ENCODE measurements at regions not wholly inside any gene's neighbourhood (a gene's known extent, or its start where the extent isn't known, plus 50 kb on each side); places are given as distances from the start of the nearest gene placed in this dataset.

DNA sequence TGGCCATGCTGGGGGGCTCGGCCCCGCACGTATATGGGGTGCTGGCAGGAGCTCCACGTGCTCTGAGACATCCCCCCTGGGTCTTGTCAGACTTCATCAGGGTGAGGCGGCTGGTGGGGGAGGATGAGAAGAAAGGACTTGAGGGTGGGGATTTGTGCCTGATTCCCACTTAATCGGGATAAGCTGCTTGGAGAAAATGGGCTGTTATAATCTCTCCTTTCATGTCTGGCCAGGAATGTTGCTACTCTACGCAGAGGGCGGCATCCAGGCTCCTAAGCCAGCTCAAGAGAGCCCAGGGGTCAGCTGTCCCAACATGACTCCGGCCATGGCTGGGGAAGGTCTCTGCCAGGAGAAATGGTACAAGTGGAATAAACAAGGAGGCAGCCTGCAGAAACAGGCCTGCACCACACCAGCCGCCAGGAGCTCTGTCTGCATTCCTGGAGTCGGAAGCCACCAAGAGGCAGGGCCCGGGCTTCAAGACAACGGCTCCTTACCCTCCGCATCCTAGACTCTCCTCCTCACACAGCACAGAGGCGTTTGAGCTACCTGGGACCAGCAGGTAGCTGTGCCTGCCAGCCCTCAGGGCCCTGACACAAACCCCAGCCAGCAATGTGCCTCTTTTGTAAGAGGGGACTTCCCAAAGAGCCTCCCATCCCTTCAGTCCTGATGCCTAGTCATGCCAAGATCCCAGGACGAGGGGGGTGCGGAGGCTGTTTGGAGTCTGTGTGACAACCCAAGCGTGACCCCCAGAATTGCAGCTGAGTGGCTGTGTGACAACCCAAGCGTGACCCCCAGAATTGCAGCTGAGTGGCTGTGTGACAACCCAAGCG, 195.8 kb upstream of the DIO3 start:
- TF ChIP-seq, protein P1, sequence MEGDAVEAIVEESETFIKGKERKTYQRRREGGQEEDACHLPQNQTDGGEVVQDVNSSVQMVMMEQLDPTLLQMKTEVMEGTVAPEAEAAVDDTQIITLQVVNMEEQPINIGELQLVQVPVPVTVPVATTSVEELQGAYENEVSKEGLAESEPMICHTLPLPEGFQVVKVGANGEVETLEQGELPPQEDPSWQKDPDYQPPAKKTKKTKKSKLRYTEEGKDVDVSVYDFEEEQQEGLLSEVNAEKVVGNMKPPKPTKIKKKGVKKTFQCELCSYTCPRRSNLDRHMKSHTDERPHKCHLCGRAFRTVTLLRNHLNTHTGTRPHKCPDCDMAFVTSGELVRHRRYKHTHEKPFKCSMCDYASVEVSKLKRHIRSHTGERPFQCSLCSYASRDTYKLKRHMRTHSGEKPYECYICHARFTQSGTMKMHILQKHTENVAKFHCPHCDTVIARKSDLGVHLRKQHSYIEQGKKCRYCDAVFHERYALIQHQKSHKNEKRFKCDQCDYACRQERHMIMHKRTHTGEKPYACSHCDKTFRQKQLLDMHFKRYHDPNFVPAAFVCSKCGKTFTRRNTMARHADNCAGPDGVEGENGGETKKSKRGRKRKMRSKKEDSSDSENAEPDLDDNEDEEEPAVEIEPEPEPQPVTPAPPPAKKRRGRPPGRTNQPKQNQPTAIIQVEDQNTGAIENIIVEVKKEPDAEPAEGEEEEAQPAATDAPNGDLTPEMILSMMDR (IDR thresholded peaks at IDR 0.05; ENCODE audit: extremely low read depth, missing control alignments), result no peak
- DNase-seq (ENCODE audit: low spot score), result no peak

DNA sequence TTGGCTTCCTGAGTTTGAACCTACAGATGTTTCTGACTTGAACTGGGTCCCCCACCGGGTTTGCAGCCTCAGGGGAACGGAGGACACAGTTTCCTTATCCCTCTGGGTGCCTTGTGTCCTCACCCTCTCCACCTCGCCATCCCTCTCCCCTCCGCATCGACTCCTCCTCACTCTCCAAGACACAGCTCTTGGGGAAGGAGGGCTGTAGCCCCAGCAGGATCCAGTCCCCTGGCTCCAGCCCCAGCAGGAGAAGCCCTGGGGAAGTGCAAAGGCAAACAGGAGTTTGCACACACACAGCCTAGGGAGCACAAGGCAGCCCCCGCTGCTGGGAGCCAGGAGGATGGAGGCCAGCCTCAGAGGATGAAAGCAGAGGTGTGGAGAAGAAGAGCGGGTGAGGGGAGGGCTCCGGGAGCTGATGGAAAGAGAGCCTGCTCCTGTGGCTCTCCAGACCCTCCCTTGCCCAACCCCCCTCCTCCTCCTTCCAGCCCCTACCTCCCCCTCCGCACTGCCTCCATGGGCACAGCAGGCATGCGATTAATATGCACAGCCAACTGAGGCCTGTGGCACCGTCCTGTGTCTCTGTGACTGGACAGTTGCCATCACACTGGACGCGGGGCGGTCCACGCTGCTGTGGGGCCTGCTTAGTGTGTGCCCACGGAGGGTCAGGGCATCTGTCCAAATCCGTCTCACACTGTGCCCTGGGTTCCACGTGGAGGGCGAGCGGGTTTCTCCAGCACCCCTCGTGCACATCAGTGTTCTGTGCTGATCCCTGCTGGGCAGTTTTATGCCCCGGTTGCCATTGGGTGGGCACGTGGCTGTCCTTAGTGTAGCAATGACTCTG, 193.7 kb upstream of the DIO3 start:
- TF ChIP-seq, protein P1 (IDR thresholded peaks at IDR 0.05; ENCODE audit: extremely low read depth, missing control alignments), result no peak

DNA sequence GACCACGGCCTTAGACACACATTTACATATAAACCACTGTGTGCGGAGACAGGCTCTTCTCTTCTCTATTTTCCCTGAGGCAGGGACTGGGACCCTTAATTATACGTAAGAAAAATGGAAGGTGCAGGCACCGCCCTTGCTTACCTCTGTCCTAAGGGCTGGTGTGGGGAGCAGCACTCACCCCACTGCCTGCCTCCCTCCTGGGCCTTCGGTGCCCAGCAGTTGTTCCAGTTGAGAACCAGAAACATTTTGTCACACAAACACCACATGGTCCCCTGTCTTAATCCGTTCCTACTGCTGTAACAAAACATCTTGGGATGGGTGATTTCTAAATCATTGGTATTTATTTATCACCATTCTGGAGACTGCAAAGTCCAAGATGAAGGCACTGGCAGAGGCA, 192.7 kb upstream of the DIO3 start:
- TF ChIP-seq, protein P1 (IDR thresholded peaks at IDR 0.05; ENCODE audit: extremely low read depth, missing control alignments), result no peak
- no peak for DNase-seq (ENCODE audit: low spot score)

More for the DNA sequence above, 193.7 kb upstream of the DIO3 start:
- DNase-seq (ENCODE audit: low spot score), result no peak

DNA sequence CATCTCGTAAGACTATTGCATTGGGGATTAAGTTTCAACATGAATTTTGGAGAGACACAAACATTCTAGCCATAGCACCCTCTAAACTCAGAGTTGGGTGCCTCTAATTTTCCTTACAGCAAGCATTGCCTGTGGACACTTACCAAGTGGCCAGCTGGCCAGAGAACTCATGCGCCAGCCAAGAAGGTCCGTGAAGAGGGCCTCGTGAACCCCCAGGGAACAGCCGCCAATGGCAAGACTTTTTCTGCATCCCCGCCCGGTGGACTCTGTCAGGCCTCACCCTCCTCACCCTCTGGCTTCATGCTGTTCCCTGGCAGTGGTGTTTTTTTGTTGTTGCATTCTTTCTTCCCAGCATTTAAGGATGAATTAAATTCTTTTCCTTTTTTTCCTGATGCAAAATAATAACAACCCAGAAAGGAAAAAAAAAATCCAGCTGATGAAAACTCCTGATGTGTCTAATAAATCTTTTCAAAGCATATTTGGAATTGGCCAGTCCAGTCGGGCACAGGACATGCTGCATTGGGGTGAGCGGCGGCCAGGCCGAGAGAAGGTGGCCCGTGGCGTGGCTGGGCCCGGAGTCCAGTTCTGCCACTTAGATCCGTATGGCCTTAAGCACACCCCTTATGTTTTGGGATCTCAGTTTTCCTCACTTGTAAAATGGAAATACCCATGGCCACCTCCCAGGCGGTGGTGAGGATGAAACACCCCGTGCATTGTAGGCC, 191.9 kb upstream of the DIO3 start:
- DNase-seq (ENCODE audit: low spot score), result no peak
- TF ChIP-seq, protein P1 (IDR thresholded peaks at IDR 0.05; ENCODE audit: extremely low read depth, missing control alignments), result no peak

DNA sequence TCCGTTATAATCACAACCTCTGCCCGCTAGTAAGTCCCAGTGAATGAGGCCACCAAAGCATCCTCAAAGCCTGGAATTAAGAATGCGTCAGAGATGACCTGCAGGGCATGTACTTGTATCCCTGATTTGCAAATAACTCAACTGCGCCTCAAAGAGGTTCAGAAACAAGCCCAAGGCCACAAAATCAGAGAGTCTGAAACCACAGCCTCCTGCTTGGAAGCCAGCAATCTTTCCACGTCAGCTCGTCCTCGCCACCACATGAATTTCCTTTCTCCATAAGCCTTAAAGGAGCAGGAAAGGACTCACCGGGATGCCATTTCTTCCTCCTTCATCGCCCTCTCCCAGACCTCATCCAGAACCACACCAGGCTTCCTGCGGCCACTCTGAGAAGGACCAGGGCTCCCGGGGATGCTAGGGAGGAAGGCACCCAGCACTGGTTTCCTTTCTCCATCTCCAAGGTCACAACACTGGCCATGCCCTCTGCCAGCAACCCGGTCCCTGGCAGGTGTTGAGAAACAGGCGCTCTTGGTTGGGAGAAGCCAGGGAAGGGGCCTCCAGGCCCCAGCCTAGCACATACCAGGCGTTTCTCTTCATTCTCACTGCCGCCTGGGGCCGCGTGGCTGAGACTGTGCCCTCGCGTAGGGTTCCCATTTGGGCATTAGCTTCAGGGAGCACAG, 191.2 kb upstream of the DIO3 start:
- TF ChIP-seq, protein P1 (IDR thresholded peaks at IDR 0.05; ENCODE audit: extremely low read depth, missing control alignments), result no peak
- DNase-seq (ENCODE audit: low spot score), result no peak

DNA sequence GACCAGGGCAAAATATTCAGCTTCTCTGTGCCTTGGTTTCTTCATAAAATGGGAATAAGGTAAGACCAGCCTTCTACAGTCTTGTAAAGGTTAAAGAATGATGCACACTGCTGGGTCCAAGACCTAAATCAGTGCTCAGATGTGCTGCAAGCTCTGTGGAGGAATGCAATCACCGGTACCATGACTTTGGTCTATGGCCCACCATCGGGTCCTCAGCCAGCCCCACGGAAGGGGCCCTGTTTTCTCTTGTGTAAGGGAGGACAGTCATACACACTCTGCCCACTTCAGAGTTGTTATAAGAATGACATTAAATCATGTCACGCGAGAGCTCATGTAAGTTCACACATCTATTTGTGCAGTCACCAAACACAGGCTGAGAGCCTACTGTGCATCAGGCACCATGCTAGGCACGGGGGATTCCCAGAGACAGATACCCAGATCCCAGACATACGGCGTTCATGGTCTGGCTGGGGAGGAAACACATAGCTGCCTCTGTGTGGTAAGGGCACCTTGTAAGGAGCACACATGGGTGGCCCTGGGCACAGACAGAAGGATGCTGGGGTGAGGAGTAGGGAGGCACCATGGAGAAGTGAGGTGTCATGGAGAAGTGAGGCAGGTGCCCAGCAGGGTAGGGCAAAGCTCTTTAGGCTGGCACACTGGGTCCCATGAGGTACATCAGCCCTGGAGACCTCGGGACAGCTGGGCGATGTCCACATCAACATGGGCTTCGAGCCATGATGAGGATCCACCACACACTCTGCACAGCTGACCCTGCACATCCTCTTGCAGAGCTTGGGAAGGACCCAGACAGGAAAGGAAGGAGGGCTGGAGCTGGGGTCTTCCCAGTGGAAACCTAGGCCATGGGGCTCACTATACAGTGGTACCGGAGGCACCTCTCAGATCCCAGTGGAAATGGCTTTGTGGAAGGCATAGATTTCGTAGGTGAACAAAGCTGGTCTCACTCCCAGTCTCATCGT, 190.4 kb upstream of the DIO3 start:
- TF ChIP-seq, protein P1 (IDR thresholded peaks at IDR 0.05; ENCODE audit: extremely low read depth, missing control alignments), result no peak
- no peak for DNase-seq (ENCODE audit: low spot score)

Measured in GM20000 (cell line).